Coronary artery (tissue), 2 donors: ENCODE measurements at regions not wholly inside any gene's neighbourhood (a gene's known extent, or its start where the extent isn't known, plus 50 kb on each side); places are given as distances from the start of the nearest gene placed in this dataset.

Experiments
- DNase-seq: peaks from one replicate; pipeline ENCODE4 v3.0.0-alpha.2; 2017; ENCODE audit warnings: low spot score
- H3K27ac ChIP-seq, 2 donors: fragments of 200-600 bp; sonication (generic); one replicate each; pipeline ENCODE4 v1.5.1; 2016 to 2019
- H3K4me3 ChIP-seq: fragments of 200-600 bp; sonication (generic); 2 replicates; pipeline ENCODE4 v1.5.1; 2016; ENCODE audit warnings: mild to moderate bottlenecking, moderate library complexity
- CTCF ChIP-seq: fragments of 200-600 bp; sonication (generic); IDR thresholded peaks from one replicate; pipeline ENCODE4 v1.5.1; 2019; ENCODE audit warnings: antibody characterized with exemption

GRCh38 chr12:82176026-82176425 is 182.2 kb downstream of the CCDC59 start:
- DNase-seq = no peak
- TF ChIP-seq CTCF = no peak
- H3K27ac ChIP-seq = no peak overlapping the region
- H3K4me3 ChIP-seq = no peak overlapping the region

GRCh38 chr12:82174936-82175335 is 183.3 kb downstream of the CCDC59 start:
- Histone ChIP-seq H3K4me3 (no peak overlapping the region), H3K27ac (no peak overlapping the region)
- DNase-seq = no peak
- no peak for TF ChIP-seq CTCF

- Histone ChIP-seq H3K27ac (no peak overlapping the region), H3K4me3 (no peak overlapping the region)
- no peak for DNase-seq
- TF ChIP-seq CTCF = no peak
Measured at GRCh38 chr12:82174383-82174782, 183.8 kb downstream of the CCDC59 start.

- no peak for DNase-seq
- no peak overlapping the region for H3K27ac ChIP-seq
- TF ChIP-seq CTCF = no peak
- no peak overlapping the region for H3K4me3 ChIP-seq
Measured at GRCh38 chr12:82149045-82149444, 209.1 kb downstream of the CCDC59 start.

- H3K4me3 ChIP-seq = no peak overlapping the region
- no peak overlapping the region for H3K27ac ChIP-seq
- DNase-seq = no peak
- no peak for TF ChIP-seq CTCF
Measured at GRCh38 chr12:82146740-82147139, 211.4 kb downstream of the CCDC59 start.

GRCh38 chr12:82144505-82144904 is 213.7 kb downstream of the CCDC59 start:
- Histone ChIP-seq H3K4me3 (no peak overlapping the region), H3K27ac (no peak overlapping the region)
- no peak for TF ChIP-seq CTCF
- no peak for DNase-seq

- DNase-seq = no peak
- Histone ChIP-seq H3K4me3 (no peak overlapping the region), H3K27ac (no peak overlapping the region)
- TF ChIP-seq CTCF = no peak
Measured at GRCh38 chr12:82132390-82132789, 225.8 kb downstream of the CCDC59 start.
